ENCODE measurements at regions not wholly inside any gene's neighbourhood (a gene's known extent, or its start where the extent isn't known, plus 50 kb on each side); places are given as distances from the start of the nearest gene placed in this dataset.
"Not testable (repeated sequence)": the region's sequence is repeated elsewhere in the genome, so short reads cannot be mapped to it uniquely, and the experiment has no call there.

- H3K9me3 ChIP-seq = no peaks in the 10 kb centered on the region
- no peaks in the 10 kb centered on the region for H3K27me3 ChIP-seq
- no peaks in the 10 kb centered on the region for H3K4me1 ChIP-seq
- no peak overlapping the region for H3K27ac ChIP-seq
- H3K36me3 ChIP-seq = no peaks in the 10 kb centered on the region
- intact Hi-C loops (cut with DNase I) = no loop called here
- H3K4me3 ChIP-seq = no peak overlapping the region
- no peak for TF ChIP-seq CTCF (IDR thresholded peaks at IDR 0.05)
- no peak for DNase-seq (ENCODE audit: low spot score in 2 of 2)
Observed at GRCh38 chr14:105901226-105901625, 374.8 kb downstream of the TMEM121 start.

- Histone ChIP-seq H3K9me3 (no peaks in the 10 kb centered on the region), H3K36me3 (no peaks in the 10 kb centered on the region), H3K27ac (no peak overlapping the region), H3K4me1 (no peaks in the 10 kb centered on the region), H3K27me3 (no peaks in the 10 kb centered on the region), H3K4me3 (no peak overlapping the region)
- no peak for TF ChIP-seq CTCF (IDR thresholded peaks at IDR 0.05)
- no peak for DNase-seq (ENCODE audit: low spot score in 2 of 2)
- intact Hi-C loops (cut with DNase I) = no loop called here
Observed at GRCh38 chr14:105902131-105902898, 375.9 kb downstream of the TMEM121 start.

GRCh38 chr14:105902899-105903165 lies 376.4 kb downstream of the TMEM121 start:
- H3K4me1 ChIP-seq; H3K27ac ChIP-seq; H3K36me3 ChIP-seq; H3K9me3 ChIP-seq; intact Hi-C loops (cut with DNase I); H3K4me3 ChIP-seq; DNase-seq (ENCODE audit: low spot score in 2 of 2); H3K27me3 ChIP-seq: not testable (repeated sequence)

- Histone ChIP-seq H3K4me1 (no peaks in the 10 kb centered on the region), H3K27ac (no peak overlapping the region), H3K9me3 (no peaks in the 10 kb centered on the region), H3K27me3 (no peaks in the 10 kb centered on the region), H3K4me3 (no peak overlapping the region), H3K36me3 (no peaks in the 10 kb centered on the region)
- TF ChIP-seq CTCF (IDR thresholded peaks at IDR 0.05) = no peak
- DNase-seq (ENCODE audit: low spot score in 2 of 2) = no peak
- intact Hi-C loops (cut with DNase I) = no loop called here
Observed at GRCh38 chr14:105903971-105904370, 377.6 kb downstream of the TMEM121 start.

GRCh38 chr14:105904379-105904778 lies 378.0 kb downstream of the TMEM121 start:
- Histone ChIP-seq H3K27me3 (no peaks in the 10 kb centered on the region), H3K9me3 (no peaks in the 10 kb centered on the region), H3K27ac (no peak overlapping the region), H3K4me1 (no peaks in the 10 kb centered on the region), H3K36me3 (no peaks in the 10 kb centered on the region), H3K4me3 (no peak overlapping the region)
- DNase-seq (ENCODE audit: low spot score in 2 of 2) = no peak
- intact Hi-C loops (cut with DNase I) = no loop called here
- TF ChIP-seq CTCF (IDR thresholded peaks at IDR 0.05) = no peak

- no peaks in the 10 kb centered on the region for H3K36me3 ChIP-seq
- no peak for DNase-seq (ENCODE audit: low spot score in 2 of 2)
- no peak for TF ChIP-seq CTCF (IDR thresholded peaks at IDR 0.05)
- H3K27ac ChIP-seq = no peak overlapping the region
- no peaks in the 10 kb centered on the region for H3K4me1 ChIP-seq
- intact Hi-C loops (cut with DNase I) = no loop called here
- H3K9me3 ChIP-seq = no peaks in the 10 kb centered on the region
- H3K27me3 ChIP-seq = no peaks in the 10 kb centered on the region
- H3K4me3 ChIP-seq = no peak overlapping the region
Observed at GRCh38 chr14:105905456-105905855, 379.1 kb downstream of the TMEM121 start.

All from ascending aorta (tissue), 2 donors.